C4-2B (cell line): ENCODE measurements at regions not wholly inside any gene's neighbourhood (a gene's known extent, or its start where the extent isn't known, plus 50 kb on each side); places are given as distances from the start of the nearest gene placed in this dataset.

Experiments
- CTCF ChIP-seq: fragments of 450-650 bp; conservative IDR thresholded peaks from 2 replicates; pipeline ENCODE4 v1.5.1; 2017; ENCODE audit warnings: mild to moderate bottlenecking
- ZFX ChIP-seq: fragments of 450-650 bp; IDR thresholded peaks from 2 replicates; pipeline ENCODE4 v1.6.1; 2017

- no peak for TF ChIP-seq CTCF
- no peak for TF ChIP-seq ZFX
These were observed 59.5 kb upstream of the SMAD6 start for GRCh38 chr15:66642514-66642913.
